Suprapubic skin (tissue), 4 donors: ENCODE measurements at regions not wholly inside any gene's neighbourhood (a gene's known extent, or its start where the extent isn't known, plus 50 kb on each side); places are given as distances from the start of the nearest gene placed in this dataset.

Experiments used
- CTCF ChIP-seq, 2 donors: fragments of 200-600 bp in 1 of 2; fragments of 450-650 bp in 1 of 2; sonication (generic) in 1 of 2; IDR thresholded peaks; one replicate each; pipeline ENCODE4 v1.5.1; 2016 to 2019; ENCODE audit warnings: antibody characterized with exemption in 2 of 2, mild to moderate bottlenecking in 1 of 2, moderate library complexity in 1 of 2
- EP300 ChIP-seq: sonication (generic); formaldehyde crosslinking; IDR thresholded peaks from one replicate; pipeline ENCODE4 v1.6.1; 2017; ENCODE audit warnings: antibody characterized with exemption
- POLR2A ChIP-seq, 2 donors: fragments of 450-650 bp; IDR thresholded peaks; one replicate each; pipeline ENCODE4 v1.6.1; 2017; ENCODE audit warnings: antibody characterized with exemption in 2 of 2, mild to moderate bottlenecking in 2 of 2, moderate library complexity in 2 of 2
- POLR2AphosphoS5 ChIP-seq, 3 donors: sonication (generic); formaldehyde crosslinking; IDR thresholded peaks; one replicate each; pipeline ENCODE4 v1.6.1; 2017; ENCODE audit warnings: antibody characterized with exemption in 3 of 3

DNA sequence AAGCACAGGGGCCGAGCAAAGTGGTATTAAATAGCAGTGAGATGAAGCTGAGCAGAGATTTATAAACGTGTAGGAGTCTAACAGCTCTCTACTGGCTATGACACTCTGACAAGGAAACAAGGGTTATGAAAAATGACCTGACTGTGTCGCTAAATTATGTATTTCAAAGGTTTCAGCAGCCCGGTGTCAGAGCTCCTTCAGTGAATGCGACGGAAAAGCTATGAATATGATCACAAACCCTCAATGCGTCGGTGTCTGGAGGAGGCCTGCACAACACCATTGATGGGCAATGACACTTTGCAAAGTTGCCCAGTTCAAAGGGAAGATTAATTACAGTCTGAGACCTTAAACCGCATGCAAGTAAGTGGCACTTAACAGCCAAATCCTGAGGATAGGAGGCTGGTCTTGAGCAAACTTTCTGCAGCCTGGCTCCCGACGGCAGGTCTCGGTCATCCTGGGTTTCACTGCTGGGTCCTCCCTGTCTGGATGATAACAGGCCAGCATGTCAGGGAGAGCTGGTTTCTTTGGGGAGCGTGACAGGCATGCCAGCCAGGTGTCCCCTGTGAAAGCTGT, 615.1 kb upstream of the SALL3 start:
- TF ChIP-seq EP300 (no peak), CTCF (IDR thresholded peaks at IDR 0.05) (no peak), POLR2A (IDR thresholded peaks at IDR 0.05) (no peak), POLR2AphosphoS5 (IDR thresholded peaks at IDR 0.05) (no peak)
